Spleen (tissue), 11 donors: ENCODE measurements at regions not wholly inside any gene's neighbourhood (a gene's known extent, or its start where the extent isn't known, plus 50 kb on each side); places are given as distances from the start of the nearest gene placed in this dataset.

Experiments used
- DNase-seq: peaks from one replicate; pipeline ENCODE4 v3.0.0-alpha.2; 2020
- H3K27ac ChIP-seq, 8 donors: fragments of 200-600 bp; sonication (generic) in 7 of 8; 1 replicate in 4 of 8; 2 replicates in 4 of 8; pipeline versions ENCODE4 v1.5.0 to v1.8.0; 2016 to 2021; ENCODE audit warnings: inconsistent platforms in 4 of 8, mild to moderate bottlenecking in 4 of 8, moderate library complexity in 1 of 8
- H3K27me3 ChIP-seq, 7 donors: fragments of 200-600 bp; sonication (generic) in 6 of 7; replicated peaks in 1 of 7; 1 replicate in 4 of 7; 2 replicates in 3 of 7; pipeline versions ENCODE4 v1.5.0 to v1.8.0; 2016 to 2021; ENCODE audit warnings: inconsistent platforms in 3 of 7, mild to moderate bottlenecking in 1 of 7
- H3K36me3 ChIP-seq, 6 donors: fragments of 200-600 bp; sonication (generic) in 5 of 6; 1 replicate in 4 of 6; 2 replicates in 2 of 6; pipeline versions ENCODE4 v1.5.0 to v1.8.0; 2016 to 2021; ENCODE audit warnings: inconsistent platforms in 2 of 6
- H3K4me1 ChIP-seq, 6 donors: fragments of 200-600 bp; sonication (generic) in 5 of 6; 1 replicate in 3 of 6; 2 replicates in 3 of 6; pipeline versions ENCODE4 v1.5.0 to v1.8.0; 2016 to 2021; ENCODE audit warnings: inconsistent platforms in 3 of 6
- H3K4me3 ChIP-seq, 8 donors: fragments of 200-600 bp; sonication (generic) in 7 of 8; 1 replicate in 4 of 8; 2 replicates in 4 of 8; pipeline versions ENCODE4 v1.5.0 to v1.8.0; 2016 to 2021; ENCODE audit warnings: inconsistent platforms in 4 of 8, mild to moderate bottlenecking in 4 of 8, moderate library complexity in 2 of 8
- H3K9me3 ChIP-seq, 8 donors: fragments of 200-600 bp; sonication (generic) in 7 of 8; 1 replicate in 4 of 8; 2 replicates in 4 of 8; pipeline versions ENCODE4 v1.5.0 to v1.8.0; 2016 to 2021; ENCODE audit warnings: inconsistent platforms in 4 of 8
- CTCF ChIP-seq, 11 experiments: fragments of 200-600 bp in 7 of 11; fragments of 450-650 bp in 4 of 11; sonication (generic) in 4 of 11; IDR thresholded peaks in 8 of 11; conservative IDR thresholded peaks in 3 of 11; 1 replicate in 7 of 11; 2 replicates in 4 of 11; pipeline versions ENCODE4 v1.4.0 to v1.8.0; 2016 to 2021; ENCODE audit warnings: antibody characterized with exemption in 11 of 11, inconsistent platforms in 4 of 11, mild to moderate bottlenecking in 1 of 11
- POLR2A ChIP-seq, 3 donors: fragments of 450-650 bp; IDR thresholded peaks; one replicate each; pipeline ENCODE4 v1.5.1; 2017; ENCODE audit warnings: antibody characterized with exemption in 3 of 3, mild to moderate bottlenecking in 1 of 3
- POLR2AphosphoS5 ChIP-seq, 3 donors: sonication (generic); formaldehyde crosslinking; IDR thresholded peaks; one replicate each; pipeline ENCODE4 v1.5.1; 2017; ENCODE audit warnings: antibody characterized with exemption in 3 of 3
- WGBS, 5 donors: extraction: QIAGEN DNeasy Blood & Tissue Kit in 3 of 5; methylation state at CpG; one replicate each; pipeline versions ENCODE4 v1.1.5 to v1.1.7; 2013 to 2018; 5-methylcytosine and 5-hydroxymethylcytosine counted together
- intact Hi-C: fragments of 100-400 bp; cut with DNase I; formaldehyde crosslinking; loops from one replicate; pipeline ENCODE4 v1.15.0; 2023; ENCODE audit warnings: low total_unique reads
- donor health status: healthy with polysubstance abuse.
- donor health status: DM: no; HTN: no; CAD: no; lungs with moderate emphysema.
- donor health status: DM: no; HTN: no; CAD: no.
- donor health status: Bipolar disorder and iron deficiency.
- donor health status: healthy.
- donor health status: DM: no; HTN: no; CAD: no.
- donor health status: DM: yes; HTN: yes; CAD: no.

- peaks cover 0 to 8% (median 0%) of the 10 kb centered on the region in 7 donors for H3K27me3 ChIP-seq
- DNase-seq, result no peak
- no peaks in the 10 kb centered on the region for H3K4me1 ChIP-seq
- H3K4me3 ChIP-seq, result no peak overlapping the region
- H3K27ac ChIP-seq, result no peak overlapping the region
- TF ChIP-seq POLR2AphosphoS5 (IDR thresholded peaks at IDR 0.05), result no peak
- no peak for TF ChIP-seq POLR2A (IDR thresholded peaks at IDR 0.05)
- TF ChIP-seq CTCF (IDR thresholded peaks at IDR 0.05 in 8 of 11, conservative IDR thresholded peaks at IDR 0.05 in 3 of 11), result no peak
- intact Hi-C loops, result no loop called here
- no peaks in the 10 kb centered on the region for H3K36me3 ChIP-seq
- 41 to 71% (median 49%) methylated on average over 2 of the region's 2 CpGs for WGBS, 5 donors
- H3K9me3 ChIP-seq, result no peaks in the 10 kb centered on the region
Observed at GRCh38 chr10:123475466-123475865, 190.7 kb upstream of the GPR26 start.

GRCh38 chr10:123478116-123478515 is 188.0 kb upstream of the GPR26 start:
- Histone ChIP-seq H3K4me3 (no peak overlapping the region), H3K36me3 (no peaks in the 10 kb centered on the region), H3K9me3 (no peaks in the 10 kb centered on the region), H3K27ac (no peak overlapping the region), H3K27me3 (no peaks in the 10 kb centered on the region), H3K4me1 (no peaks in the 10 kb centered on the region)
- TF ChIP-seq CTCF (IDR thresholded peaks at IDR 0.05 in 8 of 11, conservative IDR thresholded peaks at IDR 0.05 in 3 of 11), result no peak
- no peak for TF ChIP-seq POLR2A (IDR thresholded peaks at IDR 0.05)
- TF ChIP-seq POLR2AphosphoS5 (IDR thresholded peaks at IDR 0.05), result no peak
- DNase-seq, result no peak
- intact Hi-C loops, result no loop called here
- 68 to 90% (median 77%) methylated on average over 2 of the region's 2 CpGs for WGBS, 5 donors

GRCh38 chr10:123479640-123480039 is 186.5 kb upstream of the GPR26 start:
- TF ChIP-seq POLR2A (IDR thresholded peaks at IDR 0.05), result no peak
- TF ChIP-seq POLR2AphosphoS5 (IDR thresholded peaks at IDR 0.05), result no peak
- TF ChIP-seq CTCF (IDR thresholded peaks at IDR 0.05 in 8 of 11, conservative IDR thresholded peaks at IDR 0.05 in 3 of 11), result no peak
- Histone ChIP-seq H3K27me3 (no peaks in the 10 kb centered on the region), H3K36me3 (no peaks in the 10 kb centered on the region), H3K9me3 (no peaks in the 10 kb centered on the region), H3K27ac (no peak overlapping the region), H3K4me3 (no peak overlapping the region), H3K4me1 (no peaks in the 10 kb centered on the region)
- WGBS, 5 donors, result 55 to 73% (median 60%) methylated on average over 4 of the region's 4 CpGs
- no peak for DNase-seq
- intact Hi-C loops, result no loop called here

GRCh38 chr10:123480344-123480743 is 185.8 kb upstream of the GPR26 start:
- Histone ChIP-seq H3K36me3 (no peaks in the 10 kb centered on the region), H3K4me1 (no peaks in the 10 kb centered on the region), H3K27me3 (no peaks in the 10 kb centered on the region), H3K27ac (no peak overlapping the region), H3K9me3 (no peaks in the 10 kb centered on the region), H3K4me3 (no peak overlapping the region)
- DNase-seq, result no peak
- TF ChIP-seq POLR2AphosphoS5 (IDR thresholded peaks at IDR 0.05), result no peak
- no peak for TF ChIP-seq POLR2A (IDR thresholded peaks at IDR 0.05)
- no peak for TF ChIP-seq CTCF (IDR thresholded peaks at IDR 0.05 in 8 of 11, conservative IDR thresholded peaks at IDR 0.05 in 3 of 11)
- intact Hi-C loops, result no loop called here
- WGBS, 5 donors, result 88 to 96% (median 92%) methylated on average over 4 of the region's 4 CpGs
